GM19193 (cell line): ENCODE measurements at regions not wholly inside any gene's neighbourhood (a gene's known extent, or its start where the extent isn't known, plus 50 kb on each side); places are given as distances from the start of the nearest gene placed in this dataset.

ENCODE experiments used
- POLR2A ChIP-seq: IDR thresholded peaks from 4 replicates; pipeline ENCODE4 v1.6.1; 2011; ENCODE audit not compliant: insufficient read depth, insufficient read length; ENCODE audit errors: extremely low read depth

- no peak for TF ChIP-seq POLR2A
Measured at GRCh38 chr1:38452246-38452645, 405.7 kb upstream of the POU3F1 start.

- no peak for TF ChIP-seq POLR2A
Measured at GRCh38 chr1:38451541-38451993, 405.0 kb upstream of the POU3F1 start.

DNA sequence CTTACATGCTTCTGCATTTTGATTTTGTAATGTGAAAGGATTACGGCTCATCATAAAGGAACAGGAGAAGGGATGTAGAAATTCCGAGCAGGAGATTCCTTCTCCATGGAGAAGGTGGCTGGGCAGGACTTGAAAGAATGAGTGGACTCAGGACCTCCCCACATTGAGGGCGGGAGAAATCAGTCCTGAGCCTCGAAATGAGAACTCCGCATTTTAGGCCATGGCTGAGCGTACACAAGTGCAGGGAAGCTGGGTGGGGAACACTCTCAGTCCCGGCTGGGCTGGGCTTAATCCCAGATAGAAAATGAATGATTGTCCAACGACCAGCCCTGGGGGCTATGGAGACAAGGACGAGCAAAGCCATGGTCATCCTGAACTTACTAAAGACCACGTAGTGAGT is 402.3 kb upstream of the POU3F1 start:
- no peak for TF ChIP-seq POLR2A

DNA sequence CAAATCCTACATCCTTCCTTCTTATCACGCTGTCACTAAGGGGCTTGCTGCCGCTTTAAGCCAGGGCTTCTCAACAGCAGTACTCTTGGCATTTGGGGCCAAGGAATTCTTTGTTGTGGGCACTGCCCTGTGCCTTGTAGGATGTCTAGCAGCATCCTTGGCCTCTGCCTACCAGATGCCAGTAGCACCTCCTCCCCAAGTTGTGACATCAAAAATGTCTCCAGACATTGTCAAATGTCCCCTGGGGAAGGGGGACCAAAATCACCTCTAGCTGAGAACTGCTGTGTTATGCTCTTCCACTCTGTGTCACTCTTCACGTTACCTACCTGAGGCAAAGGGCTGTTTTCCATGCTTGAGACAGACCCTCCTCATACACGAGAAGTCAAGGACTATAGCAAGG is 400.3 kb upstream of the POU3F1 start:
- no peak for TF ChIP-seq POLR2A

GRCh38 chr1:38444770-38445442 is 398.3 kb upstream of the POU3F1 start:
- TF ChIP-seq POLR2A: no peak

DNA sequence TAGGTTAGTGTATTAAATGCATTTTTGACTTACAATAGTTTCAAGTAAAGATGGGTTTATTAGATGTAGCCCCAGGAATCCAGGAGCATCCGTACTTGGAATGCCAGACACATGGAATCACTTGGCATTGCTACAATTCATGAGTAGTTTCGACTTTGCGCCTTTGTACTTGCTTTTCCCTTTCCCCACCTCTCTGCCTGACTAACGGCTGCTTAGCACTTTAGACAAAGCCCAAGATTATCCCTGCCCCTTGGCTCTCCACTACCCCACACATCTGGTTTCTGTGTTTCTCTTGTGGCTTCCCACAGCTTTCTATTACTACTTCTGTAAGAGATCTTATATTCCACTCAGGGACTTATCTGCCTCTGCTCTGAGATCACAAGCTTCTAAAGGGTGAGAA is 397.7 kb upstream of the POU3F1 start:
- TF ChIP-seq POLR2A: no peak

GRCh38 chr1:38440402-38440801 is 393.8 kb upstream of the POU3F1 start:
- no peak for TF ChIP-seq POLR2A

DNA sequence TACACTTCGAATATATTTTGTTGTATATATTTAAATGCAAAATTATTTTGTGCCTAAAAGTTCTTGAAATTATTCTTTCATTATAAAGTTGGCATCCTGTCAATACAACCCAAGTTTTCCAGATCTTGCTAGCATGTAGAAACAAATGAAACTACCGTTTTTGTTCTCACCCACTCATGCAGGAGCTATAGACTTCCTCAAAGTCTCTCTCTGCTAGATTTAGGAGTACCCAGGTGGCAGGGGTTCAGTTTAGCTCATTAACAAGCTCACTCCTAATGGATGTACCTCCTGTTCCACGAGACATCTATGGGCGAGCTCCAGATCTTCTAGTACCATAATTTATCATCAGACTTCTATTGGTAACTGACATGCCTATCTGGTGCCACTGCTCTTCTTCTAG is 390.2 kb upstream of the POU3F1 start:
- TF ChIP-seq POLR2A: no peak

DNA sequence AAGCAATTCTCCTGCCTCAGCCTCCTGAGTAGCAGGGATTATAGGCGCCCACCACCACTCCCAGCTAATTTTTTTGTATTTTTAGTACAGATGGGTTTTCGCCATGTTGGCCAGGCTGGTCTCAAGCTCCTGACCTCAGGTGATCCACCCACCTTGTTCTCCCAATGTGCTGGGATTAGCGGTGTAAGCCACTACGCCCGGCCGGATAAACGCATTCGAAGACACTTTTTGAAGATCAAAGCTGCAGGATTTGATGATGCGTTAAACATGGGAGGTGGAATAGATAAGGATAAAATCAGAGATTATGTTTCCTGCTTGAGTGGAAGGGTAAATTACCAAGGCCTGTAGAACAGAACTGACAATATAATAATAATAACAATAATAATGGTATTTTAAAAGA is 389.4 kb upstream of the POU3F1 start:
- TF ChIP-seq POLR2A: no peak

- TF ChIP-seq POLR2A: no peak
Measured at GRCh38 chr1:38433084-38433722, 386.6 kb upstream of the POU3F1 start.

DNA sequence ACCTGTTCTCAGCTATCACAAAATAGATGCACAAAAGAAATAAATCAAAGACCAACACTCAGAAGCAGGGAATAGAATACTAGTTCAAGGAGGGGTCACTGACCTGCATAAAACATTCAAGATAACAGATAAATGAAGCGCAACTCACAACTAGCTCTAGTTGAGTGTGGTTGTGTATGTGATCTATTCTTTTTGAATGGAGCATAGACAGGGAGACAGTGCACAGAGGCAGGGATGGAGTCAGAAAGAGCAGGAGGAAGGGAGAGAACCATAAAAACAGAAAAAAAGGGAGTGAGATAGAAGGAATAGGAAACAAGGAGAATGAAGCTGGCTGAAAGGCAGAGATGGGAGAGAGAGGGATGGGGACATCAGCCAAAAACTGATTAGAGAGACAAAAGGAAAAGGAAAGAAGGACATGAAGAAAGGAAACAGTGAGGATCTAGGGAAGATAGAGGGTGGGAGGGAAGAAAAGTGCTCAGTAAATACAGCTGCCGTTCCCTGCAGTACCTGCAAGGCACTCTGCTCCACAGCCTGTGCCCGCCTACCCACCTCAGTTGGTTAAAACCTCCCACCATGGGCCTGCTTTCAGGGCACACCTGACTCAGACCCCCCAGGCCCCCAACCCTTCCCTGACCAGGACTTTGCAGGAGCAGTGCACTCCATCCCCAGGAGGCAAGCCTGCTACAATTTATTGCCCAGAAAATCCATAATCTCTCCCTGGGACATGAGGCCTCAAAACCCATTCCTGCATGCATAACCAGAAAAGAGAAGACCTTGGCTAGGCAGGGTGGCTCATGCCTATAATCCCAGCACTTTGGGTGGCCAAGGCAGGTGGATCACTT is 385.2 kb upstream of the POU3F1 start:
- TF ChIP-seq POLR2A: no peak

GRCh38 chr1:38430949-38431348 is 384.4 kb upstream of the POU3F1 start:
- no peak for TF ChIP-seq POLR2A

DNA sequence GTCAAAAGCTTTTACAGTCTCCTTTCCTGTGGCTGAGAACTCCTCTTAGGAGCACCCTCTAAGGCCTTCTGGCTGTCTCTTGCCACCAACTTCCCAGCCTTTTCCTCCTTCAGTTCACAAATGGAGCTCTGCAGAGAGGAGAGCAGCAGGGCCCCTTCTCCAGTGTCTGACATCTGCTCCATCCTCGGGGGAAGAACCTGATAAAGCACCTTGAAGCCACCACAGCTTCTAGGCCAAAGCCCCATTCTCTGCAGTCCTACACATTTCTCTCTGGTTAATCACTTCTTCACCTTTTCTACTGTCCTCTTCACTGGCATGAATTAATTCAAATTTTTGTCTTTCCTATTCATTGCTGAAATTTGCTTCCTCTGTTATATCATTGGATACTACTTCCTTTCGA is 378.1 kb upstream of the POU3F1 start:
- TF ChIP-seq POLR2A: no peak

GRCh38 chr1:38420666-38421065 is 374.1 kb upstream of the POU3F1 start:
- TF ChIP-seq POLR2A: no peak

DNA sequence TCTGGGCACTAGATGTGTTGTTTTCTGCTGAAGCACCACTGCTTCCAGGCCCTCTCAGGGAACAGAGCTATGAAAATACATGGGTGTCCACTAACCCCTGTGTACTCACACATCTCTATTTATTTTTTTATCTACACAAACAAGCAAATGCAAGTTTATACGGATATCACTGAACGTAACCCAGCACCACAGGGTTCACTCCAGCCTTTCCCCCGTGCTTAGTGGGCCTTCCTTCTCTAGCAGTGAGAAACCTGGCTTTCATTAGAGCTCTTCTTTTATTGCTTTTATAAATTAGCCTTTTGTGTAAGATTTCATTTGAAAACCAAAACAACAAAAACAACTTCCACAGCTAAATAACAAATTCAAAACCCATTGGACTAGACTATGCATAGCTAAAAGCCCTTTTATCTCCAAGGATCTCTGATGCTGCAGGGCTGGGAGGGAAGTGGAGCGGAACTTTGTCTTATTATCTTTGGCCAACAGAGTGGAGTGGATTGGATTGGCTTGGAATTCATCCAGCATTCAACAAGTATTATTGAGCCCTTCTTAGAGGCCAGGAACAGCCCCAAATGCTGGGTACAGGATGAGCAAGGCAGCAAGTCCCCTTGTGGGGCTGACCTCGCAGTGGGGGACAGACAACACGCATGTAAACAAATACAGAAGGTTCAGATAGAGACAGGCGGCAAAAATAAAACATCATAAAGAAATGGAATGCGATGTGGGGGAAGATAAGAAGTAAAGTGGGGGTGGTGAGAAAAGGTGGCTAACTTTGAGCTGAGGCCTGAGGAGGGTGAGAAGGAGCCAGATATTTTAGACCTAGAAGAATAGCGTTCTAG is 371.8 kb upstream of the POU3F1 start:
- no peak for TF ChIP-seq POLR2A
